H9 (cell line): ENCODE measurements at regions not wholly inside any gene's neighbourhood (a gene's known extent, or its start where the extent isn't known, plus 50 kb on each side); places are given as distances from the start of the nearest gene placed in this dataset.

Source experiments
- DNase-seq: peaks from one replicate; pipeline ENCODE4 v3.0.0-alpha.2; 2017
- H2AFZ ChIP-seq: one replicate; pipeline ENCODE4 v1.6.1; 2013; ENCODE audit warnings: mild to moderate bottlenecking, low read length, control low read depth, moderate library complexity
- H2AK5ac ChIP-seq: 2 replicates; pipeline ENCODE4 v1.6.1; 2013; ENCODE audit warnings: low read length, control low read depth, mixed read lengths; ENCODE audit not compliant: insufficient read length
- H2BK120ac ChIP-seq: one replicate; pipeline ENCODE4 v1.6.1; 2013; ENCODE audit warnings: low read depth, mild to moderate bottlenecking, low read length, control low read depth, inconsistent platforms; ENCODE audit not compliant: poor library complexity, severe bottlenecking
- H2BK12ac ChIP-seq: 2 replicates; pipeline ENCODE4 v1.6.1; 2013; ENCODE audit warnings: low read length, control low read depth, mixed read lengths, low read depth; ENCODE audit not compliant: insufficient read length
- H2BK15ac ChIP-seq: 2 replicates; pipeline ENCODE4 v1.6.1; 2013; ENCODE audit warnings: low read depth, low read length, control low read depth
- H2BK20ac ChIP-seq: one replicate; pipeline ENCODE4 v1.6.1; 2013; ENCODE audit warnings: low read depth, mild to moderate bottlenecking, low read length, control low read depth, inconsistent platforms; ENCODE audit not compliant: poor library complexity, severe bottlenecking
- H2BK5ac ChIP-seq: 2 replicates; pipeline ENCODE4 v1.6.1; 2013; ENCODE audit warnings: low read length, control low read depth, mixed read lengths; ENCODE audit not compliant: insufficient read length
- H3K14ac ChIP-seq: 2 replicates; pipeline ENCODE4 v1.6.1; 2013; ENCODE audit warnings: low read length, control low read depth; ENCODE audit not compliant: insufficient read depth
- H3K18ac ChIP-seq: 2 replicates; pipeline ENCODE4 v1.6.1; 2013; ENCODE audit warnings: low read depth, mild to moderate bottlenecking, mixed read lengths, low read length, control low read depth; ENCODE audit not compliant: insufficient read length
- H3K23ac ChIP-seq: 2 replicates; pipeline ENCODE4 v1.6.1; 2013; ENCODE audit warnings: low read length, control low read depth, mixed read lengths, low read depth; ENCODE audit not compliant: insufficient read length
- H3K23me2 ChIP-seq: 2 replicates; pipeline ENCODE4 v1.6.1; 2013; ENCODE audit warnings: low read depth, mild to moderate bottlenecking, mixed read lengths, low read length, control low read depth; ENCODE audit not compliant: insufficient read length, poor library complexity, severe bottlenecking
- H3K27ac ChIP-seq: 2 replicates; pipeline ENCODE4 v1.5.1; 2013; ENCODE audit warnings: low read length, control low read depth, mixed read lengths, low read depth; ENCODE audit not compliant: insufficient read length
- H3K27me3 ChIP-seq: 2 replicates; pipeline ENCODE4 v1.6.1; 2013; ENCODE audit warnings: low read length, control low read depth, inconsistent platforms; ENCODE audit not compliant: insufficient read depth
- H3K4ac ChIP-seq: 2 replicates; pipeline ENCODE4 v1.6.1; 2013; ENCODE audit warnings: low read depth, mild to moderate bottlenecking, control low read depth, inconsistent platforms, low read length, moderate library complexity
- H3K4me1 ChIP-seq: 2 replicates; pipeline ENCODE4 v1.6.1; 2013; ENCODE audit warnings: low read length, control low read depth, inconsistent platforms; ENCODE audit not compliant: insufficient read depth
- H3K4me2 ChIP-seq: 2 replicates; pipeline ENCODE4 v1.6.1; 2013; ENCODE audit warnings: low read length, control low read depth, mixed read lengths; ENCODE audit not compliant: insufficient read length, insufficient read depth
- H3K56ac ChIP-seq: 2 replicates; pipeline ENCODE4 v1.6.1; 2013; ENCODE audit warnings: low read depth, mild to moderate bottlenecking, mixed read lengths, low read length, control low read depth; ENCODE audit not compliant: insufficient read length
- H3K79me1 ChIP-seq: 2 replicates; pipeline ENCODE4 v1.6.1; 2013; ENCODE audit warnings: low read depth, mild to moderate bottlenecking, moderate library complexity, low read length, control low read depth, inconsistent platforms; ENCODE audit not compliant: insufficient read depth, poor library complexity, severe bottlenecking
- H3K79me2 ChIP-seq: 2 replicates; pipeline ENCODE4 v1.6.1; 2013; ENCODE audit warnings: low read length, control low read depth, inconsistent platforms; ENCODE audit not compliant: insufficient read depth
- H3K9ac ChIP-seq: 2 replicates; pipeline ENCODE4 v1.6.1; 2013; ENCODE audit warnings: low read length, control low read depth, mixed read lengths; ENCODE audit not compliant: insufficient read length; ENCODE audit errors: extremely low read depth
- H3K9me3 ChIP-seq: one replicate; pipeline ENCODE4 v1.6.1; 2013; ENCODE audit warnings: low read depth, low read length, inconsistent platforms; ENCODE audit not compliant: control insufficient read depth
- H3T11ph ChIP-seq: one replicate; pipeline ENCODE4 v1.6.1; 2013; ENCODE audit warnings: mild to moderate bottlenecking, low read length, control low read depth, inconsistent platforms
- H4K20me1 ChIP-seq: one replicate; pipeline ENCODE4 v1.6.1; 2013; ENCODE audit not compliant: control insufficient read depth, insufficient read length, insufficient read depth
- H4K5ac ChIP-seq: 2 replicates; pipeline ENCODE4 v1.6.1; 2013; ENCODE audit warnings: low read depth, mild to moderate bottlenecking, mixed read lengths, low read length, control low read depth; ENCODE audit not compliant: insufficient read length
- H4K8ac ChIP-seq: replicated peaks from 2 replicates; pipeline ENCODE4 v1.6.1; 2013; ENCODE audit warnings: low read length, control low read depth, mixed read lengths, low read depth; ENCODE audit not compliant: insufficient read length
- H4K91ac ChIP-seq: 2 replicates; pipeline ENCODE4 v1.6.1; 2013; ENCODE audit warnings: low read depth, mild to moderate bottlenecking, moderate library complexity, mixed read lengths, low read length, control low read depth; ENCODE audit not compliant: insufficient read length
- H3K27ac Mint-ChIP-seq, 3 experiments: 2 replicates in 2 of 3; 3 replicates in 1 of 3; pipeline ENCODE4 v1.8.0; 2020 to 2021; ENCODE audit warnings: mixed read lengths in 3 of 3, mild to moderate bottlenecking in 1 of 3, moderate library complexity in 1 of 3
- H3K27me3 Mint-ChIP-seq: 2 replicates; pipeline ENCODE4 v1.8.0; 2021; ENCODE audit warnings: low read depth, mild to moderate bottlenecking, moderate library complexity, mixed read lengths
- H3K36me3 Mint-ChIP-seq, 3 experiments: 2 replicates in 2 of 3; 3 replicates in 1 of 3; pipeline ENCODE4 v1.8.0; 2020 to 2021; ENCODE audit warnings: low read depth in 3 of 3, mixed read lengths in 3 of 3; ENCODE audit not compliant: insufficient read depth in 1 of 3
- H3K4me1 Mint-ChIP-seq, 2 experiments: 2 replicates each; pipeline ENCODE4 v1.8.0; 2020; ENCODE audit warnings: mixed read lengths in 2 of 2
- H3K4me3 Mint-ChIP-seq, 2 experiments: 2 replicates in 1 of 2; 3 replicates in 1 of 2; pipeline ENCODE4 v1.8.0; 2020 to 2021; ENCODE audit warnings: mild to moderate bottlenecking in 2 of 2, mixed read lengths in 2 of 2, moderate library complexity in 1 of 2
- H3K9me3 Mint-ChIP-seq, 2 experiments: 2 replicates in 1 of 2; 3 replicates in 1 of 2; pipeline ENCODE4 v1.8.0; 2020; ENCODE audit warnings: mild to moderate bottlenecking in 2 of 2, mixed read lengths in 2 of 2, moderate library complexity in 1 of 2
- WGBS: extraction: QIAGEN DNeasy Blood & Tissue Kit; methylation state at CpG from one replicate; pipeline ENCODE4 v1.1.7; 2013; ENCODE audit warnings: missing lambda C conversion rate, low lambda C conversion rate, mixed read lengths; ENCODE audit not compliant: insufficient read length; ENCODE audit errors: extremely low coverage; 5-methylcytosine and 5-hydroxymethylcytosine counted together
- TF ChIP-seq, protein P1 (sequence below): fragments of 200-600 bp; sonication (generic); conservative IDR thresholded peaks from 3 replicates; pipeline ENCODE4 v1.8.0; 2021; ENCODE audit warnings: antibody characterized with exemption, mild to moderate bottlenecking

DNA sequence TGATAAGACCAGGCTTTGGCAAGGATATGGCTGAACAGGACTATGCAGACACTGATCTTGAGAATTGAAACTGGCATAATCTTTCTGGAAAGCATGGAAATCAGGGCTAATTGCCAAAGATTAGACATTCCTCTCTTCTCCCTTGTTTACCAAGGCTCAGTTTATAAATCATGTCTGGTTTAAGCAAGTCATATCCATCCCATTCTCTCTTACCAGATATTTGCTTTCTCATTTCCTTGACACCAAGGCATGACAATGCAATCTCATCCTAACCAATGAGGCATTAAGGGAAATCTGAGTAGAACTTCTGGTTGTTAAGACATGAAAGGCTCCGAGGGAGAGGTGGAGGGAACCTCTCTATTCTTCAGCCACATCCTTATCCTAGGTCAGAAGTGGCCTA is 110.3 kb upstream of the CEP85L start:
- Histone ChIP-seq H2BK12ac (no peak overlapping the region), H3K27me3 (no peaks in the 10 kb centered on the region), H3K14ac (no peak overlapping the region), H2AFZ (no peak overlapping the region), H3K56ac (no peak overlapping the region), H2BK120ac (no peak overlapping the region), H3K18ac (no peak overlapping the region), H4K5ac (no peak overlapping the region), H4K8ac (no peak overlapping the region), H3K79me2 (no peaks in the 10 kb centered on the region), H3K79me1 (no peaks in the 10 kb centered on the region), H3T11ph (no peak overlapping the region), H2BK5ac (no peak overlapping the region), H3K4me1 (no peaks in the 10 kb centered on the region), H4K91ac (no peak overlapping the region), H2BK15ac (no peak overlapping the region), H4K20me1 (no peaks in the 10 kb centered on the region), H3K9me3 (no peaks in the 10 kb centered on the region), H2AK5ac (no peak overlapping the region), H3K23me2 (no peaks in the 10 kb centered on the region), H3K4me2 (no peak overlapping the region), H3K4ac (no peak overlapping the region), H3K23ac (no peak overlapping the region), H2BK20ac (no peak overlapping the region), H3K27ac (no peak overlapping the region), H3K9ac (no peak overlapping the region)
- Mint-ChIP-seq H3K4me1 (no peaks in the 10 kb centered on the region), H3K27ac (no peak overlapping the region; a peak in 1 of 7 replicates), H3K36me3 (no peaks in the 10 kb centered on the region), H3K4me3 (no peak overlapping the region), H3K27me3 (no peaks in the 10 kb centered on the region; the same call in 1 of the 2 replicates), H3K9me3 (no peaks in the 10 kb centered on the region)
- peak; percentile 1 for DNase-seq
- TF ChIP-seq, protein P1, sequence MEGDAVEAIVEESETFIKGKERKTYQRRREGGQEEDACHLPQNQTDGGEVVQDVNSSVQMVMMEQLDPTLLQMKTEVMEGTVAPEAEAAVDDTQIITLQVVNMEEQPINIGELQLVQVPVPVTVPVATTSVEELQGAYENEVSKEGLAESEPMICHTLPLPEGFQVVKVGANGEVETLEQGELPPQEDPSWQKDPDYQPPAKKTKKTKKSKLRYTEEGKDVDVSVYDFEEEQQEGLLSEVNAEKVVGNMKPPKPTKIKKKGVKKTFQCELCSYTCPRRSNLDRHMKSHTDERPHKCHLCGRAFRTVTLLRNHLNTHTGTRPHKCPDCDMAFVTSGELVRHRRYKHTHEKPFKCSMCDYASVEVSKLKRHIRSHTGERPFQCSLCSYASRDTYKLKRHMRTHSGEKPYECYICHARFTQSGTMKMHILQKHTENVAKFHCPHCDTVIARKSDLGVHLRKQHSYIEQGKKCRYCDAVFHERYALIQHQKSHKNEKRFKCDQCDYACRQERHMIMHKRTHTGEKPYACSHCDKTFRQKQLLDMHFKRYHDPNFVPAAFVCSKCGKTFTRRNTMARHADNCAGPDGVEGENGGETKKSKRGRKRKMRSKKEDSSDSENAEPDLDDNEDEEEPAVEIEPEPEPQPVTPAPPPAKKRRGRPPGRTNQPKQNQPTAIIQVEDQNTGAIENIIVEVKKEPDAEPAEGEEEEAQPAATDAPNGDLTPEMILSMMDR, result no peak
- WGBS, result no CpG with 5 or more reads among the region's 1 CpG
